NT2/D1 (cell line): ENCODE measurements at regions not wholly inside any gene's neighbourhood (a gene's known extent, or its start where the extent isn't known, plus 50 kb on each side); places are given as distances from the start of the nearest gene placed in this dataset.

Experiments used
- SUZ12 ChIP-seq: IDR thresholded peaks from 2 replicates; pipeline ENCODE4 v1.6.1; 2011; ENCODE audit not compliant: insufficient read length, insufficient read depth; ENCODE audit errors: extremely low read depth
- YY1 ChIP-seq: IDR thresholded peaks from 2 replicates; pipeline ENCODE4 v1.6.1; 2011; ENCODE audit not compliant: insufficient read length, insufficient read depth
- ZNF274 ChIP-seq: IDR thresholded peaks from 2 replicates; pipeline ENCODE4 v1.6.1; 2011; ENCODE audit warnings: mild to moderate bottlenecking, low read depth, low read length

DNA sequence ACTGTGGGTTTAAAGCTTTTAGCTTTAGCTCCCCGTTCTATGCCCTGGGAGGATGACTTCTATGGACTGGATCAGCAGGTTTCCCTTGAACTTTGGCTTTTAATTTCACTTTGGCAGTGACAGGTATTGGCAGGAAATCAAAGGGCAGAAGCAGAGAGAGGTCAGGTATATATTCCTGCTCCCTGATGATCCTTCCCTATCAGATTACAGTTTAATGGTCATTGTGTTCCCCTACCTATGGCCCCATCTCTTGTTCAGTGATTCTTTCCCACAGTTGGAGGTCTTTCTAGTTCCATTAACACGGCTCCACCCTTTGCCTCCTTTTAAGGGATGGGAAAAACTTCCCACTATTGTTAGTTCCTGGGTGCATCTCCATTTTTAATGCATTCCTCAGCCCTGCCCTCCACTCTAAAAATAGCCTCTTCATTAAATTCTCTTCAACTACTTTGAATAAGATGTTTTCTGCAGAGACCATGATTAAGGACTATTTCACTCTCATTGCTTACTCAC is 107.8 kb upstream of the TMEM47 start:
- TF ChIP-seq ZNF274, result no peak
- TF ChIP-seq YY1, result no peak
- no peak for TF ChIP-seq SUZ12
